Trophoblast cell (in vitro differentiated cells and primary cell): ENCODE measurements at regions not wholly inside any gene's neighbourhood (a gene's known extent, or its start where the extent isn't known, plus 50 kb on each side); places are given as distances from the start of the nearest gene placed in this dataset.
"Not testable (repeated sequence)": the region's sequence is repeated elsewhere in the genome, so short reads cannot be mapped to it uniquely, and the experiment has no call there.

Source experiments
- DNase-seq, 2 donors: peaks; one replicate each; pipeline ENCODE4 v3.0.0-alpha.2; 2016
- H2AFZ ChIP-seq: 2 replicates; pipeline ENCODE4 v1.6.1; 2013; ENCODE audit warnings: low read length, moderate library complexity, mild to moderate bottlenecking; ENCODE audit not compliant: insufficient read depth, poor library complexity
- H2AK5ac ChIP-seq: 2 replicates; pipeline ENCODE4 v1.6.1; 2013; ENCODE audit warnings: mild to moderate bottlenecking, low read length
- H2BK120ac ChIP-seq: 2 replicates; pipeline ENCODE4 v1.6.1; 2013; ENCODE audit warnings: low read length, mild to moderate bottlenecking, moderate library complexity; ENCODE audit not compliant: insufficient read depth, poor library complexity
- H2BK12ac ChIP-seq: 2 replicates; pipeline ENCODE4 v1.6.1; 2013; ENCODE audit warnings: mild to moderate bottlenecking, low read length, moderate library complexity
- H2BK5ac ChIP-seq: 2 replicates; pipeline ENCODE4 v1.6.1; 2013; ENCODE audit warnings: low read length, low read depth, moderate library complexity, mild to moderate bottlenecking; ENCODE audit not compliant: poor library complexity
- H3K14ac ChIP-seq: 2 replicates; pipeline ENCODE4 v1.6.1; 2013; ENCODE audit warnings: mild to moderate bottlenecking, low read length
- H3K18ac ChIP-seq: 2 replicates; pipeline ENCODE4 v1.6.1; 2013; ENCODE audit warnings: mild to moderate bottlenecking, low read length
- H3K23ac ChIP-seq: 2 replicates; pipeline ENCODE4 v1.6.1; 2013; ENCODE audit warnings: low read length
- H3K27ac ChIP-seq: 2 replicates; pipeline ENCODE4 v1.5.1; 2013; ENCODE audit warnings: low read depth, mild to moderate bottlenecking, inconsistent platforms, low read length, moderate library complexity
- H3K27me3 ChIP-seq: 2 replicates; pipeline ENCODE4 v1.6.1; 2013; ENCODE audit warnings: inconsistent platforms, mild to moderate bottlenecking, low read length, moderate library complexity; ENCODE audit not compliant: insufficient read depth
- H3K36me3 ChIP-seq, 2 experiments: 1 replicate in 1 of 2; 2 replicates in 1 of 2; pipeline ENCODE4 v1.6.1; 2013; ENCODE audit warnings: low read length in 2 of 2, mild to moderate bottlenecking in 2 of 2, moderate library complexity in 1 of 2; ENCODE audit not compliant: insufficient read depth in 2 of 2, control insufficient read depth in 1 of 2
- H3K4ac ChIP-seq: 2 replicates; pipeline ENCODE4 v1.6.1; 2013; ENCODE audit warnings: low read depth, mild to moderate bottlenecking, low read length, moderate library complexity
- H3K4me1 ChIP-seq, 2 experiments: 1 replicate in 1 of 2; 2 replicates in 1 of 2; pipeline ENCODE4 v1.6.1; 2013; ENCODE audit warnings: low read length in 2 of 2, mild to moderate bottlenecking in 2 of 2, moderate library complexity in 1 of 2; ENCODE audit not compliant: insufficient read depth in 2 of 2, control insufficient read depth in 1 of 2
- H3K4me2 ChIP-seq: 2 replicates; pipeline ENCODE4 v1.6.1; 2013; ENCODE audit warnings: inconsistent platforms, mild to moderate bottlenecking, low read length, moderate library complexity
- H3K4me3 ChIP-seq: 2 replicates; pipeline ENCODE4 v1.5.1; 2013; ENCODE audit warnings: mild to moderate bottlenecking, low read depth, low read length, inconsistent platforms
- H3K79me1 ChIP-seq: one replicate; pipeline ENCODE4 v1.6.1; 2013; ENCODE audit warnings: low read length
- H3K79me2 ChIP-seq: 2 replicates; pipeline ENCODE4 v1.6.1; 2013; ENCODE audit warnings: low read length, mild to moderate bottlenecking; ENCODE audit not compliant: control insufficient read depth, insufficient read depth, poor library complexity
- H3K9ac ChIP-seq: 2 replicates; pipeline ENCODE4 v1.6.1; 2013; ENCODE audit warnings: mild to moderate bottlenecking, low read length
- H3K9me3 ChIP-seq: 2 replicates; pipeline ENCODE4 v1.6.1; 2013; ENCODE audit warnings: low read depth, mild to moderate bottlenecking, control low read depth, inconsistent platforms, low read length; ENCODE audit not compliant: insufficient read depth
- H4K12ac ChIP-seq: 2 replicates; pipeline ENCODE4 v1.6.1; 2013; ENCODE audit warnings: low read depth, mild to moderate bottlenecking, low read length, moderate library complexity
- H4K8ac ChIP-seq: 2 replicates; pipeline ENCODE4 v1.6.1; 2013; ENCODE audit warnings: low read depth, mild to moderate bottlenecking, low read length, moderate library complexity
- H4K91ac ChIP-seq: one replicate; pipeline ENCODE4 v1.6.1; 2013; ENCODE audit warnings: low read depth, mild to moderate bottlenecking, low read length, moderate library complexity
- WGBS: extraction: QIAGEN DNeasy Blood & Tissue Kit; methylation state at CpG from one replicate; pipeline ENCODE4 v1.1.7; 2013; ENCODE audit warnings: missing lambda C conversion rate; ENCODE audit not compliant: insufficient read length, insufficient coverage; ENCODE audit errors: extremely low coverage; 5-methylcytosine and 5-hydroxymethylcytosine counted together

DNA sequence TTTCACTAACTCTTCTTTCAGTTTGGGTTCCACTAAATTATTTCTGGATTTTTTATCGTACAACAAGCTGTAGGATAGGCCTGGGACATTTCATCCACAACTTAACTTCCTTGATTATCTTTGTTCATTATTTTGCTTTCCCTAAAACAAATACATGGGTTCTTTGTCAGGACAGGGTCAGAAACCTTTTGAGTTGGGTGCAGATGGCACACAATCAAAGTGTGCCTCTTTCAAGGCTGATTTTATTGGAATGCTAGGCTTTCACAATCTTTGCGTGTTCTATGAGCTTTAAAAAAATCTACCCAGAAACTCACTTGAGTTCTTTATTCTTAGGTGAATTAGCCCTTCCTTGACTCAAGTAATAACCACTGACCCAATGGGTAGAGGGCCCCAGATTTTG is 348.4 kb downstream of the FAM47B start:
- Histone ChIP-seq H3K9ac (no peak overlapping the region), H3K4me3 (no peak overlapping the region), H3K79me2 (no peaks in the 10 kb centered on the region), H3K4me1 (no peaks in the 10 kb centered on the region), H3K79me1 (no peaks in the 10 kb centered on the region), H3K36me3 (no peaks in the 10 kb centered on the region), H2AFZ (no peak overlapping the region), H3K14ac (no peak overlapping the region), H2BK12ac (no peak overlapping the region), H3K4me2 (no peak overlapping the region), H4K8ac (no peak overlapping the region), H3K27ac (no peak overlapping the region), H2AK5ac (no peak overlapping the region), H3K27me3 (no peaks in the 10 kb centered on the region), H4K91ac (no peak overlapping the region), H2BK5ac (no peak overlapping the region), H3K18ac (no peak overlapping the region), H2BK120ac (no peak overlapping the region), H3K4ac (no peak overlapping the region), H3K23ac (no peak overlapping the region), H3K9me3 (no peaks in the 10 kb centered on the region), H4K12ac (no peak overlapping the region)
- DNase-seq = no peak
- WGBS = no CpG with 5 or more reads among the region's 2 CpGs

DNA sequence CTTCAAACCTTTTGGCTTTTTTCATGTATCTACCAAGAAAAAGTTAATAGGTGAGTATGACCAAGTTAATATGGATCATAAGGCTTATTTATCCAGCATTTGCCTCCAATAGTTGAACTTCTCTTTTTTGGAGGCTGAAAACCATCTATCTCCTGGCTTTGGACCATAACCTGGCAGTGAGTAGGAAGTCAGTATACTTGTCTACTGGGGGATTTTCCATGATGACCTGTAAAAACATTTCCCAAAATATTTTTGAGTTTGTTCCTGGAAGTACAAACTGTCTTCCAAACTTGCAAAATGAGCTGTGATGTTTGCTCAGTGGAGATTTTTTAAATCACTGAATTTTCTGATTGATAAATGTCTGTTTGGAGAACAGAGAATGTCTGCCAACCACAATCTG is 349.9 kb downstream of the FAM47B start:
- no peak for DNase-seq
- Histone ChIP-seq H2BK12ac (no peak overlapping the region), H3K4me1 (no peaks in the 10 kb centered on the region), H3K9ac (no peak overlapping the region), H3K23ac (no peak overlapping the region), H3K4ac (no peak overlapping the region), H3K18ac (no peak overlapping the region), H3K14ac (no peak overlapping the region), H2AK5ac (no peak overlapping the region), H2BK5ac (no peak overlapping the region), H4K91ac (no peak overlapping the region), H3K4me3 (no peak overlapping the region), H4K12ac (no peak overlapping the region), H3K9me3 (no peaks in the 10 kb centered on the region), H3K27me3 (no peaks in the 10 kb centered on the region), H3K36me3 (no peaks in the 10 kb centered on the region), H3K79me2 (no peaks in the 10 kb centered on the region), H2BK120ac (no peak overlapping the region), H3K4me2 (no peak overlapping the region), H4K8ac (no peak overlapping the region), H2AFZ (no peak overlapping the region), H3K27ac (no peak overlapping the region), H3K79me1 (no peaks in the 10 kb centered on the region)

DNA sequence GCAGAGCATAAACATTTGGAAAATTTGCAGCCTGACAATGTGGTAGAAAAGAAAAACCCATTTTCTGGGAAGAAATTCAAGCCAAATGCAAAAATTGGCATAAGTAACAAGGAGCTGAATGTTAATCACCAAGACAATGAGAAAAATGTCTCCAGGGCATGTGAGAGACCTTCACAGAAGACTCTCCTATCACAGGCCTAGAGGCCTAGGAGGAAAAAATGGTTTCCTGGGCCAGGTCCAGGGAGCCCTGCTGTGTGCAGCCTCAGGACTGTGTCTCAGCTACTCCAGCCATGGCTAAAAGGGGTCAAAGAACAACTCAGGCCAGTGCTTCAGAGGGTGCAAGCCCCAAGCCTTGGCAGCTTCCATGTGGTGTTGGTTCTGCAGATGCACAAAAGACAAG is 362.4 kb downstream of the FAM47B start:
- H3K79me2 ChIP-seq, H3K4ac ChIP-seq, H3K9ac ChIP-seq, H3K27ac ChIP-seq, H2BK120ac ChIP-seq, H3K36me3 ChIP-seq, H4K12ac ChIP-seq, H4K8ac ChIP-seq, H2AK5ac ChIP-seq, H3K4me2 ChIP-seq, H2BK5ac ChIP-seq, H4K91ac ChIP-seq, H3K18ac ChIP-seq, H3K9me3 ChIP-seq, DNase-seq, H3K23ac ChIP-seq, H2BK12ac ChIP-seq, H3K4me1 ChIP-seq, H3K79me1 ChIP-seq, H2AFZ ChIP-seq, H3K27me3 ChIP-seq, H3K14ac ChIP-seq, H3K4me3 ChIP-seq: not testable (repeated sequence)

DNA sequence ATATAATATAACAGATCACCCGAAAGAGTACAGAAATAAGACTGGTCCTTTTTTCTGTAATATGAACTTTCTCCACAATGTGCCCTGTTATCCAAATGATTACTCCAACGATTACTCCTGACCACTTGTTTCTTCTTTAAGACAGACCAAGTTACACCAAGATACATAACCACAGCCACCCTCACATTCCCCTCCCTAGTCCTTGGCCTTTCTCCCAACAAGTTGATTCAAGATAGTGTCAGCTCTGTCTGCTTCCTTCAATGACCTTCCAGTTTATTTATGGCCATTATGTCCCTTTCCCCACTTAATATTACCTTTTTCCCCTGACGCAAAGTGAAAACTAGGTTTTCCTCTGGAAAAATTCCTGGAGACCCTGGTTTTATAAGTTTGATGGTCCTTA is 397.2 kb downstream of the FAM47B start:
- H3K4ac ChIP-seq = no peak overlapping the region
- H3K18ac ChIP-seq = no peak overlapping the region
- H3K79me1 ChIP-seq = no peaks in the 10 kb centered on the region
- H2BK12ac ChIP-seq = no peak overlapping the region
- no peaks in the 10 kb centered on the region for H3K4me1 ChIP-seq
- H4K8ac ChIP-seq = no peak overlapping the region
- WGBS = no CpG with 5 or more reads among the region's 3 CpGs
- H3K4me3 ChIP-seq = no peak overlapping the region
- no peak overlapping the region for H2BK5ac ChIP-seq
- no peak overlapping the region for H3K4me2 ChIP-seq
- no peaks in the 10 kb centered on the region for H3K9me3 ChIP-seq
- H3K79me2 ChIP-seq = no peaks in the 10 kb centered on the region
- H3K27me3 ChIP-seq = no peaks in the 10 kb centered on the region
- H2BK120ac ChIP-seq = no peak overlapping the region
- no peak overlapping the region for H4K91ac ChIP-seq
- H3K36me3 ChIP-seq = no peaks in the 10 kb centered on the region
- H2AFZ ChIP-seq = no peak overlapping the region
- no peak overlapping the region for H3K27ac ChIP-seq
- no peak overlapping the region for H3K23ac ChIP-seq
- H2AK5ac ChIP-seq = no peak overlapping the region
- no peak overlapping the region for H3K14ac ChIP-seq
- no peak overlapping the region for H3K9ac ChIP-seq
- H4K12ac ChIP-seq = no peak overlapping the region
- DNase-seq = no peak

DNA sequence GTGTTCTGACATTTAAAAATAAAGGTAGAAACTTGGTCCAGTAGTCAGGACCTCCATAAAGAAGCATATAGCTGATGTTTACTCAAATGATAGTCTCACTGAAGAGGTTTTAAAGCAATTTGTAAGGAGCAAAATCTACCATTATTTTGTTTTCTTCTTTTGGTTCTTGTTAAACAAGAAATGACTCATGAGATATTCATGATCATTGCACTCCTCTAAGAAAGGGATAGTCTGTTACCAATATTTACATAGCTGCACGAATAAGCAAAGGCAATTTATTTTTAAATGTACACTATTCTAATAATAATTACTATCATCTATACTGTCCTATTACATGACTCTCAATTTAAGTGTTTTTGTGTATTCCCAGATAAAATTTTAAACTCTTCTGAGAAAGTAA is 397.9 kb downstream of the FAM47B start:
- Histone ChIP-seq H4K8ac (no peak overlapping the region), H3K79me2 (no peaks in the 10 kb centered on the region), H3K4me1 (no peaks in the 10 kb centered on the region), H3K4me3 (no peak overlapping the region), H2BK120ac (no peak overlapping the region), H2BK5ac (no peak overlapping the region), H3K23ac (no peak overlapping the region), H3K27me3 (no peaks in the 10 kb centered on the region), H2AK5ac (no peak overlapping the region), H3K9ac (no peak overlapping the region), H4K12ac (no peak overlapping the region), H3K4me2 (no peak overlapping the region), H3K27ac (no peak overlapping the region), H3K36me3 (no peaks in the 10 kb centered on the region), H4K91ac (no peak overlapping the region), H3K14ac (no peak overlapping the region), H3K79me1 (no peaks in the 10 kb centered on the region), H3K18ac (no peak overlapping the region), H3K9me3 (no peaks in the 10 kb centered on the region), H2AFZ (no peak overlapping the region), H2BK12ac (no peak overlapping the region), H3K4ac (no peak overlapping the region)
- no CpG with 5 or more reads among the region's 1 CpG for WGBS
- DNase-seq = no peak
